ENCODE measurements at regions not wholly inside any gene's neighbourhood (a gene's known extent, or its start where the extent isn't known, plus 50 kb on each side); places are given as distances from the start of the nearest gene placed in this dataset.

- BruUV-seq (replicated peaks) = no TSS peak
- no peak overlapping the region for H3K9ac ChIP-seq (ENCODE audit: control insufficient read depth, insufficient read depth, low read length)
- CTCF ChIA-PET = no interaction called here
Measured at GRCh38 chr3:109607897-109608296, 270.6 kb upstream of the DPPA4 start.

GRCh38 chr3:109608574-109608973 lies 271.2 kb upstream of the DPPA4 start:
- in situ Hi-C loops (cut with MboI) = no loop called here
- Histone ChIP-seq H3K9me3 (replicated peaks; ENCODE audit: control insufficient read depth, insufficient read depth, low read length) (no peaks in the 10 kb centered on the region), H3K4me3 (no peak overlapping the region), H3K79me2 (ENCODE audit: control insufficient read depth, insufficient read depth, low read length) (no peaks in the 10 kb centered on the region), H2AFZ (ENCODE audit: control insufficient read depth, low read depth, low read length) (no peak overlapping the region), H4K20me1 (ENCODE audit: control insufficient read depth, insufficient read depth) (no peaks in the 10 kb centered on the region), H3K27ac (ENCODE audit: control insufficient read depth, insufficient read depth) (no peak overlapping the region), H3K36me3 (ENCODE audit: control insufficient read depth in 2 of 2, insufficient read depth in 2 of 2, low read length in 1 of 2) (no peaks in the 10 kb centered on the region), H3K4me1 (ENCODE audit: control insufficient read depth, insufficient read depth, low read length) (no peaks in the 10 kb centered on the region), H3K27me3 (replicated peaks in 1 of 2; ENCODE audit: control insufficient read depth in 2 of 2, insufficient read depth in 2 of 2, low read length in 1 of 2) (no peaks in the 10 kb centered on the region), H3K4me2 (ENCODE audit: control insufficient read depth, insufficient read depth) (no peak overlapping the region), H3K9ac (ENCODE audit: control insufficient read depth, insufficient read depth, low read length) (no peak overlapping the region)
- TF ChIP-seq FOXK2 (IDR thresholded peaks at IDR 0.05) (no peak), DPF2 (IDR thresholded peaks at IDR 0.05) (no peak)
- DNase-seq (ENCODE audit: low read depth, low spot score) (no peak), ATAC-seq (no peak), FAIRE-seq (no peak)
- no TSS peak for BruUV-seq (replicated peaks)
- 16% methylated on average over 9 of the region's 9 CpGs for WGBS (ENCODE audit: insufficient coverage, insufficient replicate concordance, low lambda C conversion rate, missing lambda C conversion rate)
- ChIA-PET SMC1A (ENCODE audit: uncharacterized antibody, unreplicated experiment) (no interaction called here), POLR2A (no interaction called here), CTCF (no interaction called here), RAD21 (ENCODE audit: unreplicated experiment) (no interaction called here)
- intact Hi-C loops (cut with micrococcal nuclease; ENCODE audit: unreplicated experiment) = no loop called here

More at GRCh38 chr3:109607897-109608296, 270.6 kb upstream of the DPPA4 start:
- POLR2A ChIA-PET = no interaction called here
- FAIRE-seq (no peak), DNase-seq (ENCODE audit: low read depth, low spot score) (no peak), ATAC-seq (no peak)
- Histone ChIP-seq H3K36me3 (ENCODE audit: control insufficient read depth in 2 of 2, insufficient read depth in 2 of 2, low read length in 1 of 2) (no peaks in the 10 kb centered on the region), H3K4me2 (ENCODE audit: control insufficient read depth, insufficient read depth) (no peak overlapping the region), H3K27me3 (replicated peaks in 1 of 2; ENCODE audit: control insufficient read depth in 2 of 2, insufficient read depth in 2 of 2, low read length in 1 of 2) (no peaks in the 10 kb centered on the region), H3K79me2 (ENCODE audit: control insufficient read depth, insufficient read depth, low read length) (no peaks in the 10 kb centered on the region), H4K20me1 (ENCODE audit: control insufficient read depth, insufficient read depth) (no peaks in the 10 kb centered on the region), H3K4me1 (ENCODE audit: control insufficient read depth, insufficient read depth, low read length) (no peaks in the 10 kb centered on the region), H3K9me3 (replicated peaks; ENCODE audit: control insufficient read depth, insufficient read depth, low read length) (no peaks in the 10 kb centered on the region), H2AFZ (ENCODE audit: control insufficient read depth, low read depth, low read length) (no peak overlapping the region), H3K4me3 (no peak overlapping the region), H3K27ac (ENCODE audit: control insufficient read depth, insufficient read depth) (no peak overlapping the region)
- TF ChIP-seq BACH1 (IDR thresholded peaks at IDR 0.05; ENCODE audit: borderline replicate concordance) = no peak
- in situ Hi-C loops (cut with MboI) (no loop called here), intact Hi-C loops (cut with micrococcal nuclease; ENCODE audit: unreplicated experiment) (no loop called here)
- RAD21 ChIA-PET (ENCODE audit: unreplicated experiment) = no interaction called here
- WGBS (ENCODE audit: insufficient coverage, insufficient replicate concordance, low lambda C conversion rate, missing lambda C conversion rate) = 4% methylated on average over 1 of the region's 1 CpG
- SMC1A ChIA-PET (ENCODE audit: uncharacterized antibody, unreplicated experiment) = no interaction called here

Data from GM12878 (cell line).